Dermis microvascular lymphatic vessel endothelial cell (primary cell): ENCODE measurements at regions not wholly inside any gene's neighbourhood (a gene's known extent, or its start where the extent isn't known, plus 50 kb on each side); places are given as distances from the start of the nearest gene placed in this dataset.
"Not testable (repeated sequence)": the region's sequence is repeated elsewhere in the genome, so short reads cannot be mapped to it uniquely, and the experiment has no call there.

Experiments used
- DNase-seq, 2 donors: peaks; one replicate each; pipeline versions ENCODE4 v3.0.0 to v3.0.0-alpha.2; 2010; ENCODE audit warnings: low read depth in 2 of 2

- not testable (repeated sequence) for DNase-seq
These were observed 901.5 kb downstream of the TAF11L14 start for GRCh38 chr5:18535753-18536152.

GRCh38 chr5:18544421-18544820 is 910.2 kb downstream of the TAF11L14 start:
- no peak for DNase-seq

GRCh38 chr5:18546591-18546990 is 912.3 kb downstream of the TAF11L14 start:
- DNase-seq: no peak

GRCh38 chr5:18551716-18552115 is 917.5 kb downstream of the TAF11L14 start:
- DNase-seq: no peak

- no peak for DNase-seq
These were observed 919.0 kb downstream of the TAF11L14 start for GRCh38 chr5:18553269-18553668.

GRCh38 chr5:18560602-18561001 is 926.3 kb downstream of the TAF11L14 start:
- no peak for DNase-seq

- DNase-seq: no peak
These were observed 929.6 kb downstream of the TAF11L14 start for GRCh38 chr5:18563853-18564252.

GRCh38 chr5:18566671-18567070 is 932.4 kb downstream of the TAF11L14 start:
- no peak for DNase-seq

GRCh38 chr5:18576586-18576985 is 942.3 kb downstream of the TAF11L14 start:
- no peak for DNase-seq

- no peak for DNase-seq
These were observed 966.9 kb downstream of the TAF11L14 start for GRCh38 chr5:18601185-18601584.

- DNase-seq: no peak
These were observed 968.1 kb downstream of the TAF11L14 start for GRCh38 chr5:18602402-18602801.

GRCh38 chr5:18605186-18605585 is 970.9 kb downstream of the TAF11L14 start:
- no peak for DNase-seq

GRCh38 chr5:18607570-18607969 is 973.3 kb downstream of the TAF11L14 start:
- DNase-seq: no peak

- not testable (repeated sequence) for DNase-seq
These were observed 982.9 kb downstream of the TAF11L14 start for GRCh38 chr5:18617191-18617590.

- DNase-seq: no peak
These were observed 996.3 kb downstream of the TAF11L14 start for GRCh38 chr5:18630458-18631045.

- no peak for DNase-seq
These were observed 1018.4 kb downstream of the TAF11L14 start for GRCh38 chr5:18652404-18653215.

GRCh38 chr5:18653216-18653752 is 1019.0 kb downstream of the TAF11L14 start:
- DNase-seq: no peak

- no peak for DNase-seq
These were observed 1026.3 kb downstream of the TAF11L14 start for GRCh38 chr5:18660511-18660910.

- no peak for DNase-seq
These were observed 1028.0 kb downstream of the TAF11L14 start for GRCh38 chr5:18662231-18662630.

- not testable (repeated sequence) for DNase-seq
These were observed 1040.0 kb downstream of the TAF11L14 start for GRCh38 chr5:18674212-18674611.

- DNase-seq: no peak
These were observed 1040.8 kb downstream of the TAF11L14 start for GRCh38 chr5:18675041-18675440.

- DNase-seq: no peak
These were observed 1052.0 kb downstream of the TAF11L14 start for GRCh38 chr5:18686253-18686652.

- no peak for DNase-seq
These were observed 1053.2 kb downstream of the TAF11L14 start for GRCh38 chr5:18687429-18687828.
